HG03039 (cell line): ENCODE measurements at regions not wholly inside any gene's neighbourhood (a gene's known extent, or its start where the extent isn't known, plus 50 kb on each side); places are given as distances from the start of the nearest gene placed in this dataset.
"Not testable (repeated sequence)": the region's sequence is repeated elsewhere in the genome, so short reads cannot be mapped to it uniquely, and the experiment has no call there.

Experiments
- ATAC-seq: cut with Tn5 transposase; IDR thresholded peaks from one replicate; pipeline ENCODE4 v1.9.1; 2021; ENCODE audit warnings: mild to moderate bottlenecking, moderate library complexity; ENCODE audit not compliant: unreplicated experiment

DNA sequence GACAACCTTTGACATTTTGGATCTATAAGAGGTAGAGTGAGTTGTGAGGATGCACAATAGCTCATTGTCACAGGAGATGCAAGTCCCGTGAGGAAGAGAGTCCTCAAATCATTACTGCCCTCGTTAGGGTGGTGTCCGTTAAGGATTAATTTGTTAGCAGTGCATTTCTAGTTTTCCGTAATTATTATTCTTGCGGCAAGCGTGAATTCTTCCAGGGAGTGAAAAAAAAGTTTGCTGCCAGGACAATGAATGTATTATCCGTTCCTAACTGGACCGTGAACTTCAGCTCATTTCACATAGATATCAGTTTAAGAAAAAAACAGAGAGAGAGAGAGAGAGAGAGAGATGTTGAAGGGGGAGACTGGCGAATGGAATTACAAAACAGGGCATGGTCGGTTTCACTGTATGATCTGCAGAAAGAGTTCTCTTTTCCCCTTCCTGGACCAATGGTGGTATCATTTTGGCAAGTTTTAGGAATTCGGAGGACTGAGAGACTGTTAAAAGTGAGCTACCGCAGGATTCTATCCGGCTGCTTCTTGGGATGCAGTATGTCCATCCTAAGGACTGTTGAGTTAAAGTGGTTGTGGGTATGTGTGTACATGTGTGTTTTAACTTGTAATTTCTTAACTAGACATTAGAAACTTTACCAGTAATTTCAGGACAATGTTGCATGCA is 216.0 kb upstream of the NFIA start:
- ATAC-seq, result no peak

DNA sequence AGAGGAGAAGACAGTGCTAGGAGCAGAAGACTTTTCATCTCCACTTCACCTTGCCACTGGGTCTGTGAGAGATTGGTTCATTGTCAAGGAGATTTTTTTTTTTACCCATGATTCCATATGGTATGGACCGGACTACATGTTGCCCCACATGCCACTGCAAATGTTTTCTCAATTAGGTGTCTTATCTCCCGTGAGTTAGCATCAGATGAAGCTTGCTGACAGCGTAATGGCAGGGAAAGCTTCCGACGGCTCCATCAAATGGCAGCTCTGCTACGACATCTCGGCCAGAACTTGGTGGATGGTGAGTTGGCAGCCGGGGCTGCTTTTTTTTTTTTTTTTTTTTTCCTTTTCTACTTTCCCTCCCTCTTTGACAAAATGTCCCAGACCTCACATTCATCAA is 217.2 kb upstream of the NFIA start:
- ATAC-seq, result no peak

- no peak for ATAC-seq
Observed at GRCh38 chr1:60864722-60865121, 217.6 kb upstream of the NFIA start.

DNA sequence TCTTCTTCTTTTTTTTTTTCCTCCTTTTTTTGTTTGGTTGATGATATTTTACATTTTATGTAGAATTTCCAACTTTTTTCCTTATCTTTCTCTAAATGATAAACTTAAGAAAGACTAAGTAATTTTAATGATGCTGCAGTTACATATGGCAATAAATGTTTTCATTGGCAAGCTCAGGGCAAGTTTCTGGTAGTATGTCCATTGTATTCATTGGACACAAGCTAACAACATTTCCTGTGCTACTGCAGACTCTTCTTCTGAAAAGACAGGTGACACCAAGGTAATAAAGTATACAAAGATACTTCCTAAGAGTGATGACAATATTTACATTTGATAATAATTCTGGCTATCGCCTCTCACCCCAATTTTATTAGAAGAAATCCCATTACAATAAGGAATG is 219.2 kb upstream of the NFIA start:
- ATAC-seq, result no peak

GRCh38 chr1:60861961-60862567 is 220.3 kb upstream of the NFIA start:
- no peak for ATAC-seq

DNA sequence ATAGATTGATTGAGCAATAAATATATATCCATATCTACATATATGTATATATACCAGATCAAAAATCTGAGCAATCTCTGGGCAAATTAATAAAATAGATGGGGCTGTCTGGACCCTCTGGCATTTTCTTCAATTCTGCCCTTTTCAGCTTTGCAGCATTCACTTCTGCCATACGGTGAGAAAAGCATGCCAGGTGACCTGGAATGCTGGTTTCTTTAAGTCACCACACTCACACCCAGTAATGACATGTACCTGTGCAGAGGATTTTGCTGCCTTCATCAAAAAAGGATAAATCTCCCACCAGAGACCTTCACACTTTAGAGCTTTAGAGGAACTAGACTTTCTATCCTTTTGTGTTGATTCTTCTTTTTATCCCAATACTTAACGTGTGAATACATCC is 223.2 kb upstream of the NFIA start:
- no peak for ATAC-seq

DNA sequence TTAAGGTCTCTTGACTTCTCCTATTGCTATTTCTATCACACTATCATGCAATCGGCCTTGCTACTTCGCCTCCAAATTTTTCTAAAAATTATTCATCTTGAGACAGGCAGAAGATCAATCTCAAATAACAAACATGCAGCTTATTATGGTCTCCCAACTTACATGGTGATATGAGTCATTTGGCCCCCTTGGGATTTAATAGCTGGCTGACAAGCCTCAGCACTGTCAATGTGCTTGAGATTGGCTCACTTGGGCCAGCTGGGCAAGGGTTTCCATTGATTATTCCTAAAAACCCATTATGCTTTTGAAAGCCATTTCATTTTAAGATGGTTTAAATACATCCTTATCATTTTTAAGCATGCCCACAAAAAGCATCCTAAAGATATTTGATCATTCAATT is 224.5 kb upstream of the NFIA start:
- ATAC-seq, result no peak

- no peak for ATAC-seq
Observed at GRCh38 chr1:60850084-60850483, 232.3 kb upstream of the NFIA start.

DNA sequence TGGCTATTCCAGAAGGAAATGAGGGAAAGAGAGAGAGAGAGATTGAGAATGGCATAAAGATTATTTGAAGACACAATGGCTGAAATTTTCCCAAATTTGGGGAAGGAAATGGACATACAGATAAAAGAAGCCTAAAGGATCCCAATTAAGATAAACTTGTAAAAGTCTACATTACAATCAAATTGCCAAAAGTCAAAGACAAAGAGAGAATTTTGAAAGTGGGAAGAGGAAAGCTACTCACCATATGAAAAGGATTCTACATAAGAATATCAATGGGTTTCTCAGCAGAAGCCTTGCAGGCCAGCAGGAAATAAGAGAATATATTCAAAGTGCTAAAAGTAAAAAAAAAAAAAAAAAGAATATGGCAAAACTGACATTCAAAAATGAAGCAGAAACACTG is 233.0 kb upstream of the NFIA start:
- no peak for ATAC-seq

- ATAC-seq, result no peak
Observed at GRCh38 chr1:60848583-60849188, 233.7 kb upstream of the NFIA start.

- no peak for ATAC-seq
Observed at GRCh38 chr1:60847855-60848582, 234.3 kb upstream of the NFIA start.

DNA sequence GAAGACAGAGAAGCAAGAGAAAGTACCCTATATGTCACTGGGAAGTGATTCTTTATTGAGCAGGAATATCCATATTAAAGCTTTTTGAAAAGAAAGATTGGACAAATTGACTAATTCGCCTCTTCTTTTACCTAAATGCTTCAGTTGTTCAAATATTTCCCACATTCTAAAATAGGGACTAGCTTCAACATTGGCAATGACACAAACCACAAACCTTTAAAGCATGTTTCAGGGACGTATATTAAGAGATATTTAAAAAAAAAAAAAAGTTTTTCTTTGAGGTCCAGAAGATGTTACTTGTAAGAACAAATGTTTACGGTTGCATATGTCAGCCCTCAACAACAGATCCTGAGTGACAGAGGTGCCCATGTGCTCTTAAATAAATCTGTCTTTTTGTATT is 235.0 kb upstream of the NFIA start:
- ATAC-seq, result no peak

DNA sequence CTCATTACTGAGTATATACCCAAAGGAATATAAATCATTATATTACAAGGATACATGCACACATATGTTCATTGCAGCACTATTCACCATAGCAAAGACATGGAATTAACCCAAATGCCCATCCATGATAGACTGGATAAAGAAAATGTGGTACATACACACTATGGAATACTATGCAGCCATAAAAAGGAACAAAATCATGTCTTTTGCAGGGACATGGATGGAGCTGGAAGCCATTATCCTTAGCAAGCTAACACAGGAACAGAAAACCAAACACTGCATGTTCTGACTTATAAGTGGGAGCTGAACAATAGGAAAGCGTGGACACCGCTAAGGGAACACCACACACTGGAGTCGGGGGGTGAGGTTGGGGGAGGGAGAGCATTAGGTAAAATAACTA is 236.7 kb upstream of the NFIA start:
- ATAC-seq, result not testable (repeated sequence)

DNA sequence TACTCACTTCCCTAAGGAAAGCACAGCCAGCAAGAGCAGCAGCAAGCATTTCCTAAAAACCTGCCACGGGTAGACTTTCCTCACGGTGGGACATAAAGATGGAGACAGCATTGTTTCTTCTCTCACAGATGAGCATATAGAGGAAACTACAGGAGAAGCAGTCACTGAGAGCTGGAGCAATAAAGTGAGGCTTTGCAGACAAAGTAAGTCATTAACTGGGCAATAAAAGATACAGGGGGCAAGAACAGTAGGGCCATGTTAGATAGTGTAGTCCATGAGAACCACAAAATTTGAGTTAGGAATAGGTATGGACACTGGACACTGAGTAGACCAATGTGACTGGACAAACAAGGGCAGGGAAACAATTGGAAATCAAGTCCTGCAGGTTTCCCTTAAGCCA is 240.1 kb upstream of the NFIA start:
- ATAC-seq, result no peak

- no peak for ATAC-seq
Observed at GRCh38 chr1:60841116-60842046, 241.0 kb upstream of the NFIA start.

GRCh38 chr1:60840476-60840875 is 241.9 kb upstream of the NFIA start:
- not testable (repeated sequence) for ATAC-seq

GRCh38 chr1:60835649-60836048 is 246.7 kb upstream of the NFIA start:
- ATAC-seq, result no peak

DNA sequence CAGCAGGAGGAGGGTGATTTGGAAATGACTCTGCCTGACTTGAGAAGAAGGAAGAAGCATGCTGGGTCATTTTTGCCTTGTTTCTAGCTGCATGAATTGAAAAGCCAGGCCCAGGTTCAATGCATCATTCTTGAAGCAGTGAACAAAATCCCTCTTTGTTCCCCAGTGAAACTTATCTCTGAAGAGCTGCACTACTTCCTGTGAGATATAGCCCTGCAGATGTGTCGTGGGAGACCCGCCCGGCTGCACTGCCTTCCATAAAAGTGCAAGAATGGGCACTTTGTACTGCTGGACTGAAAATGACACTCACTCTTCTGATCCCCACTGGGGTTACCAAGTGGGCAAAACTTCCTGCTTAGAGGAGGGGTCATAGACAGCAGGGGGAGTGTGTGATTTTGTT is 249.2 kb upstream of the NFIA start:
- ATAC-seq, result no peak

DNA sequence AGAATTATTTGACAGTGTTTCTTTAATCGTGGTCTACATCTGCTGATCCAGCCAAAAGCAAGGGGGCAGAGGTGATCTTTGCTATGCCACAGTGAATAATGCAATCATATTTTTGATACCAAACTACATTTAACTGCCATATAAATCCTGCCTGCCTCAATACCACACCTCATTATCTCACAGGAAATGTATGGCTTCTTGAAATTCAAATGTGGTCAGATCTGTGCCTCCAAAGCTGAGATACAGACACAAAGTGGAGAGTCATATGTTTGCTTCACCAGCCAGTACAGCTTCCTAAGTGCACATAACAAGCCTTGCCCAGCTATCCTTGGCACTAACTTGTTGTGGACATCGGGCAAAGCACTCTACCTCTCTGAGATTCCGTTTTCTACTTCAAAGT is 250.0 kb upstream of the NFIA start:
- ATAC-seq, result no peak

GRCh38 chr1:60831780-60832179 is 250.6 kb upstream of the NFIA start:
- ATAC-seq, result no peak

GRCh38 chr1:60828944-60829343 is 253.4 kb upstream of the NFIA start:
- ATAC-seq, result no peak
